Liver (tissue), 8 donors: ENCODE measurements at regions not wholly inside any gene's neighbourhood (a gene's known extent, or its start where the extent isn't known, plus 50 kb on each side); places are given as distances from the start of the nearest gene placed in this dataset.

ENCODE experiments used
- DNase-seq: peaks from one replicate; pipeline ENCODE4 v3.0.0-alpha.2; 2017; ENCODE audit warnings: low spot score
- H3K27ac ChIP-seq, 2 donors: one replicate each; pipeline ENCODE4 v1.7.0; 2013; ENCODE audit warnings: inconsistent platforms in 2 of 2, low read length in 2 of 2, control low read depth in 1 of 2, low read depth in 1 of 2, mild to moderate bottlenecking in 1 of 2
- H3K27me3 ChIP-seq, 4 donors: one replicate each; pipeline versions ENCODE4 v1.6.1 to v1.7.0; 2013; ENCODE audit warnings: low read length in 3 of 4, inconsistent platforms in 1 of 4, mild to moderate bottlenecking in 1 of 4, moderate library complexity in 1 of 4; ENCODE audit not compliant: control insufficient read depth in 4 of 4, insufficient read depth in 4 of 4
- H3K36me3 ChIP-seq, 4 donors: one replicate each; pipeline versions ENCODE4 v1.6.1 to v1.7.0; 2013; ENCODE audit warnings: low read length in 3 of 4, mild to moderate bottlenecking in 3 of 4, low read depth in 1 of 4, moderate library complexity in 1 of 4; ENCODE audit not compliant: control insufficient read depth in 4 of 4, insufficient read depth in 3 of 4
- H3K4me1 ChIP-seq, 4 donors: one replicate each; pipeline versions ENCODE4 v1.6.1 to v1.7.0; 2013; ENCODE audit warnings: low read length in 3 of 4, mild to moderate bottlenecking in 3 of 4, moderate library complexity in 1 of 4; ENCODE audit not compliant: control insufficient read depth in 4 of 4, insufficient read depth in 4 of 4
- H3K4me3 ChIP-seq, 3 donors: one replicate each; pipeline versions ENCODE4 v1.6.1 to v1.7.0; 2013; ENCODE audit warnings: low read length in 3 of 3, control low read depth in 1 of 3, low read depth in 1 of 3, mild to moderate bottlenecking in 1 of 3
- H3K9ac ChIP-seq, 2 donors: one replicate each; pipeline ENCODE4 v1.7.0; 2013; ENCODE audit warnings: low read length in 2 of 2, mild to moderate bottlenecking in 2 of 2, moderate library complexity in 2 of 2, control low read depth in 1 of 2, low read depth in 1 of 2
- H3K9me3 ChIP-seq, 4 donors: one replicate each; pipeline versions ENCODE4 v1.6.1 to v1.7.0; 2013; ENCODE audit warnings: low read length in 3 of 4; ENCODE audit not compliant: control insufficient read depth in 4 of 4
- EGR1 ChIP-seq, 2 donors: IDR thresholded peaks; 2 replicates each; pipeline ENCODE4 v1.6.1; 2016 to 2018; ENCODE audit warnings: antibody characterized with exemption in 2 of 2, low read depth in 2 of 2
- FOXA1 ChIP-seq: IDR thresholded peaks from 2 replicates; pipeline ENCODE4 v1.6.1; 2016; ENCODE audit warnings: antibody characterized with exemption
- FOXA2 ChIP-seq: IDR thresholded peaks from 2 replicates; pipeline ENCODE4 v1.6.1; 2016; ENCODE audit warnings: antibody characterized with exemption
- GABPA ChIP-seq, 2 donors: IDR thresholded peaks in 1 of 2; conservative IDR thresholded peaks in 1 of 2; 2 replicates each; pipeline ENCODE4 v1.6.1; 2016; ENCODE audit warnings: antibody characterized with exemption in 2 of 2, mild to moderate bottlenecking in 1 of 2, moderate library complexity in 1 of 2
- HNF4A ChIP-seq, 2 donors: conservative IDR thresholded peaks; 2 replicates each; pipeline ENCODE4 v1.6.1; 2016; ENCODE audit warnings: antibody characterized with exemption in 2 of 2, mild to moderate bottlenecking in 2 of 2
- HNF4G ChIP-seq: IDR thresholded peaks from 2 replicates; pipeline ENCODE4 v1.6.1; 2016; ENCODE audit warnings: antibody characterized with exemption
- NR2F2 ChIP-seq: IDR thresholded peaks from 2 replicates; pipeline ENCODE4 v1.6.1; 2016; ENCODE audit warnings: antibody characterized with exemption
- RAD21 ChIP-seq, 2 donors: IDR thresholded peaks; 2 replicates each; pipeline ENCODE4 v1.6.1; 2016; ENCODE audit warnings: antibody characterized with exemption in 2 of 2, mild to moderate bottlenecking in 2 of 2
- RXRA ChIP-seq, 2 donors: IDR thresholded peaks; 2 replicates each; pipeline ENCODE4 v1.6.1; 2017 to 2018; ENCODE audit warnings: antibody characterized with exemption in 2 of 2, mild to moderate bottlenecking in 1 of 2
- SP1 ChIP-seq: IDR thresholded peaks from 2 replicates; pipeline ENCODE4 v1.6.1; 2018; ENCODE audit warnings: antibody characterized with exemption, mild to moderate bottlenecking
- TAF1 ChIP-seq: conservative IDR thresholded peaks from 2 replicates; pipeline ENCODE4 v1.6.1; 2016; ENCODE audit warnings: antibody characterized with exemption, mild to moderate bottlenecking
- YY1 ChIP-seq: IDR thresholded peaks from 2 replicates; pipeline ENCODE4 v1.6.1; 2016; ENCODE audit warnings: antibody characterized with exemption, mild to moderate bottlenecking
- WGBS: extraction: QIAGEN DNeasy Blood & Tissue Kit; methylation state at CpG from one replicate; pipeline ENCODE4 v1.1.7; 2013; 5-methylcytosine and 5-hydroxymethylcytosine counted together
- TF ChIP-seq, protein P1 (sequence below): IDR thresholded peaks from 2 replicates; pipeline ENCODE4 v1.6.1; 2016; ENCODE audit warnings: antibody characterized with exemption
- TF ChIP-seq, protein P2 (sequence below): IDR thresholded peaks from 2 replicates; pipeline ENCODE4 v1.6.1; 2016; ENCODE audit warnings: antibody characterized with exemption
- TF ChIP-seq, protein P3 (sequence below): IDR thresholded peaks from 2 replicates; pipeline ENCODE4 v1.6.1; 2016; ENCODE audit warnings: antibody characterized with exemption, mild to moderate bottlenecking
- TF ChIP-seq, protein P4 (sequence below): fragments of 150-350 bp; IDR thresholded peaks from 2 replicates; pipeline ENCODE4 v1.5.1; 2017; ENCODE audit warnings: improper control_type of control experiment, low read depth, low read length; ENCODE audit not compliant: missing input control
- donor health status: healthy.
- donor health status: healthy.
- donor health status: healthy.
- donor health status: healthy.
- donor health status: healthy.

DNA sequence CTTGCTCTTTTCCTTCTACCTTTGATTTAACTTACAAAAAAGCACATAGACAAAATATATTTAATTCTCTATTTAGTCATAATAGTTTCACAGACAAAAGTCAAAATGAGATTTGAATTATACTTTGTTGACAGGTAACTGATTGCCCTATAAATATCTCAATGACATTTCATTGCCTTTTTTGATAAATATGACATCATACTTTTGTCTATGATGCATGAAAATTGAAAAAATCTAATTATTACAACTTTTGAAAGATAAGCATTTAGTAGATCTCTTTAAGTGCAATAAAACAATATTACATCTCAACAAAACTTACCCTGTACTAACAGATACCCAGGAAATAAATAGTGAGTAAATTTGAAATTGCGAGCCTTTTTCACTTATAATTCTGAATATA, 147.9 kb downstream of the SERPINI1 start:
- no peaks in the 10 kb centered on the region for H3K27me3 ChIP-seq
- H3K27ac ChIP-seq, result no peak overlapping the region
- no peak overlapping the region for H3K9ac ChIP-seq
- no peaks in the 10 kb centered on the region for H3K36me3 ChIP-seq
- H3K4me1 ChIP-seq, result peaks cover 0 to 2% (median 1%) of the 10 kb centered on the region in 4 donors
- no peak for TF ChIP-seq FOXA1
- TF ChIP-seq GABPA (IDR thresholded peaks at IDR 0.05 in 1 of 2, conservative IDR thresholded peaks at IDR 0.05 in 1 of 2), result no peak
- TF ChIP-seq, protein P1, sequence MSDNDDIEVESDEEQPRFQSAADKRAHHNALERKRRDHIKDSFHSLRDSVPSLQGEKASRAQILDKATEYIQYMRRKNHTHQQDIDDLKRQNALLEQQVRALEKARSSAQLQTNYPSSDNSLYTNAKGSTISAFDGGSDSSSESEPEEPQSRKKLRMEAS, result no peak
- no peak for TF ChIP-seq EGR1 (IDR thresholded peaks at IDR 0.05; ENCODE audit: low read depth in 2 of 2)
- TF ChIP-seq FOXA2, result no peak
- no peak for TF ChIP-seq SP1
- TF ChIP-seq TAF1, result no peak
- TF ChIP-seq HNF4A (conservative IDR thresholded peaks at IDR 0.05), result no peak
- TF ChIP-seq, protein P2, sequence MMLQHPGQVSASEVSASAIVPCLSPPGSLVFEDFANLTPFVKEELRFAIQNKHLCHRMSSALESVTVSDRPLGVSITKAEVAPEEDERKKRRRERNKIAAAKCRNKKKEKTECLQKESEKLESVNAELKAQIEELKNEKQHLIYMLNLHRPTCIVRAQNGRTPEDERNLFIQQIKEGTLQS, result no peak
- TF ChIP-seq RXRA (IDR thresholded peaks at IDR 0.05), result no peak
- TF ChIP-seq, protein P3, sequence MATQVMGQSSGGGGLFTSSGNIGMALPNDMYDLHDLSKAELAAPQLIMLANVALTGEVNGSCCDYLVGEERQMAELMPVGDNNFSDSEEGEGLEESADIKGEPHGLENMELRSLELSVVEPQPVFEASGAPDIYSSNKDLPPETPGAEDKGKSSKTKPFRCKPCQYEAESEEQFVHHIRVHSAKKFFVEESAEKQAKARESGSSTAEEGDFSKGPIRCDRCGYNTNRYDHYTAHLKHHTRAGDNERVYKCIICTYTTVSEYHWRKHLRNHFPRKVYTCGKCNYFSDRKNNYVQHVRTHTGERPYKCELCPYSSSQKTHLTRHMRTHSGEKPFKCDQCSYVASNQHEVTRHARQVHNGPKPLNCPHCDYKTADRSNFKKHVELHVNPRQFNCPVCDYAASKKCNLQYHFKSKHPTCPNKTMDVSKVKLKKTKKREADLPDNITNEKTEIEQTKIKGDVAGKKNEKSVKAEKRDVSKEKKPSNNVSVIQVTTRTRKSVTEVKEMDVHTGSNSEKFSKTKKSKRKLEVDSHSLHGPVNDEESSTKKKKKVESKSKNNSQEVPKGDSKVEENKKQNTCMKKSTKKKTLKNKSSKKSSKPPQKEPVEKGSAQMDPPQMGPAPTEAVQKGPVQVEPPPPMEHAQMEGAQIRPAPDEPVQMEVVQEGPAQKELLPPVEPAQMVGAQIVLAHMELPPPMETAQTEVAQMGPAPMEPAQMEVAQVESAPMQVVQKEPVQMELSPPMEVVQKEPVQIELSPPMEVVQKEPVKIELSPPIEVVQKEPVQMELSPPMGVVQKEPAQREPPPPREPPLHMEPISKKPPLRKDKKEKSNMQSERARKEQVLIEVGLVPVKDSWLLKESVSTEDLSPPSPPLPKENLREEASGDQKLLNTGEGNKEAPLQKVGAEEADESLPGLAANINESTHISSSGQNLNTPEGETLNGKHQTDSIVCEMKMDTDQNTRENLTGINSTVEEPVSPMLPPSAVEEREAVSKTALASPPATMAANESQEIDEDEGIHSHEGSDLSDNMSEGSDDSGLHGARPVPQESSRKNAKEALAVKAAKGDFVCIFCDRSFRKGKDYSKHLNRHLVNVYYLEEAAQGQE, result no peak
- TF ChIP-seq, protein P4, sequence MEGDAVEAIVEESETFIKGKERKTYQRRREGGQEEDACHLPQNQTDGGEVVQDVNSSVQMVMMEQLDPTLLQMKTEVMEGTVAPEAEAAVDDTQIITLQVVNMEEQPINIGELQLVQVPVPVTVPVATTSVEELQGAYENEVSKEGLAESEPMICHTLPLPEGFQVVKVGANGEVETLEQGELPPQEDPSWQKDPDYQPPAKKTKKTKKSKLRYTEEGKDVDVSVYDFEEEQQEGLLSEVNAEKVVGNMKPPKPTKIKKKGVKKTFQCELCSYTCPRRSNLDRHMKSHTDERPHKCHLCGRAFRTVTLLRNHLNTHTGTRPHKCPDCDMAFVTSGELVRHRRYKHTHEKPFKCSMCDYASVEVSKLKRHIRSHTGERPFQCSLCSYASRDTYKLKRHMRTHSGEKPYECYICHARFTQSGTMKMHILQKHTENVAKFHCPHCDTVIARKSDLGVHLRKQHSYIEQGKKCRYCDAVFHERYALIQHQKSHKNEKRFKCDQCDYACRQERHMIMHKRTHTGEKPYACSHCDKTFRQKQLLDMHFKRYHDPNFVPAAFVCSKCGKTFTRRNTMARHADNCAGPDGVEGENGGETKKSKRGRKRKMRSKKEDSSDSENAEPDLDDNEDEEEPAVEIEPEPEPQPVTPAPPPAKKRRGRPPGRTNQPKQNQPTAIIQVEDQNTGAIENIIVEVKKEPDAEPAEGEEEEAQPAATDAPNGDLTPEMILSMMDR, result no peak
- no peak overlapping the region for H3K4me3 ChIP-seq
- WGBS, result 95% methylated on average over 1 of the region's 1 CpG
- H3K9me3 ChIP-seq, result no peaks in the 10 kb centered on the region
- no peak for DNase-seq

DNA sequence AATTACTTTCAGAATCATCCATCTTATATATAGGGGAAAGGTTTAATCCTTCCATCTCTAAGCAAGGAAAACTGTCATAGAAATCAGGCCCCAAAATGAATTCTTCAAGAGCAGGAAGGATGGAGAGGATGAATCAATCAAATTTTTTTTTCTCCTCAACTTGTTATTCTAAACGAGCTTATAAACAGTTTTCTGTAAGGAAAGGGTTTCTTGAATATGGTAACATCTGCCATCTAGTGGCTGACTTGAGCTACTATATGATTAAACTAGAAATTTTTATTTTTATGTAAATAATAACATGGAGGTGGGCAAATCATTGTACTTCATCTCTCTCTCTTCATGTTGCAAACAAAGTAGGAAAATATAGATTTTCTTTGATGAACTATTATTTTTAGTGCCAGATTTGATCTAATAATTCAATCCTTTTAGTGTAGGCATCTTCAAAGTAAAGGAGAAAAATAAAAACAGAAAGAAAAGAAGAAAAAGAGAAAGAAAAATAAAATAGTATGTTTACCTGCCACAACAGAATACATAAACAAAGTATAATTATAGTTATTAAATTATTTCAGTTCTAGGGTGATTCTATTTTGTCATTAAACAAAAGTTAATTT, 146.6 kb downstream of the SERPINI1 start:
- Histone ChIP-seq H3K27ac (no peak overlapping the region), H3K4me1 (peaks cover 0 to 2% (median under 1%) of the 10 kb centered on the region in 4 donors), H3K36me3 (no peaks in the 10 kb centered on the region), H3K27me3 (peaks cover 0 to 2% (median 0%) of the 10 kb centered on the region in 4 donors), H3K9me3 (no peaks in the 10 kb centered on the region), H3K4me3 (no peak overlapping the region), H3K9ac (no peak overlapping the region)
- TF ChIP-seq, protein P1, result no peak
- TF ChIP-seq EGR1 (IDR thresholded peaks at IDR 0.05; ENCODE audit: low read depth in 2 of 2), result no peak
- TF ChIP-seq NR2F2, result no peak
- TF ChIP-seq RAD21 (IDR thresholded peaks at IDR 0.05), result peak; percentile 82 to 83
- TF ChIP-seq, protein P4, result peak; percentile 57
- TF ChIP-seq YY1, result no peak
- TF ChIP-seq SP1, result no peak
- TF ChIP-seq, protein P3, result no peak
- TF ChIP-seq HNF4G, result no peak
- 0% methylated on average over 1 of the region's 1 CpG for WGBS
- no peak for DNase-seq
